ENCODE measurements at regions not wholly inside any gene's neighbourhood (a gene's known extent, or its start where the extent isn't known, plus 50 kb on each side); places are given as distances from the start of the nearest gene placed in this dataset.

DNA sequence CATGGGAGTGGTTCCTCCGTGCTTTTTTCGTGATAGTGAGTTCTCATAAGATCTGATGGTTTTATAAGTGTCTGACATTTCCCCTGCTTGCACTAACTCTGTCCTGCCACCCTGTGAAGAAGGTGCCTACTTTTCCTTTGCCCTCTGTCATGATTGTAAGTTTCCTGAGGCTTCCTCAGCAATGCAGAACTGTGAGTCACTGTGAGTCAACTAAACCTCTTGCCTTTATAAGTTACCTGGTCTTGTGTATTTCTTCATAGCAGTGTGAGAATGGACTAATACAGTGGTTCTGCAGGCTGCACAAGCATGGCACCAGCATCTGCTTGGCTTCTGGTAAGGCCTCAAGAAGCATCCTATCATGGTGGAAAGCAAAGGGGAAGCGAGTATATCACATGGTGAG is 1144.6 kb downstream of the SORCS3 start:
- H3K27me3 Mint-ChIP-seq (ENCODE audit: low read depth): no peaks in the 10 kb centered on the region
- no peaks in the 10 kb centered on the region for H3K36me3 Mint-ChIP-seq (ENCODE audit: low read depth)
- H3K27ac Mint-ChIP-seq: no peak overlapping the region
- no peaks in the 10 kb centered on the region for H3K4me1 Mint-ChIP-seq (ENCODE audit: low read depth)
- H3K4me3 Mint-ChIP-seq: no peak overlapping the region
- H3K9me3 Mint-ChIP-seq: peaks cover 14% of the 10 kb centered on the region

DNA sequence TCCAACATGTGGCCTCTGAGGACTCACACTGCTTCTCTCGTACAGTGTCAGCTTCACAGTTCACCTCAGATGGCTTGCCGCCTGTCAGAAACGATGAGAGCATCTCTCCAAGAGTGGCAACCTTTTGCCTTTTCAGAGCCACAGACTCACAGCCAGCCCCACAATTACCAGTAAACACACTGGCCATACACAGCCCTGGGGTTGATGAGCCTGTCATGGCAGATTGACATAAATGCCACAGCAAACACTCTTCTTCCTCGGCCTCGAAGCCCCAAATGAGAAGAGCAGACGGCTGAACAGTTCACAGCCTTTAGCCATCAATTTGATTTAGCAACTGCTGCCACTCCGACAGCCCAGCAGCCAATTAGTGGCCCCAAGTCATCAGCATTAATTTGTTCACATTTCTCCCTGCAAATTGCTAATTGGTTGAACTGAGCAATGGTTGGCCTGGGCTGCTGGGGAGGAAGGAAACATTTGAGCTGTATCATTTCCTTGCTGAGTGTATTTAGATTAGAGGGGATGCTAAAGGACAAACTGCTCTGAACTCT is 1142.9 kb downstream of the SORCS3 start:
- H3K27me3 Mint-ChIP-seq (ENCODE audit: low read depth): no peaks in the 10 kb centered on the region
- H3K4me1 Mint-ChIP-seq (ENCODE audit: low read depth): no peaks in the 10 kb centered on the region
- H3K4me3 Mint-ChIP-seq: no peak overlapping the region
- no peak overlapping the region for H3K27ac Mint-ChIP-seq
- peaks cover 14% of the 10 kb centered on the region for H3K9me3 Mint-ChIP-seq
- H3K36me3 Mint-ChIP-seq (ENCODE audit: low read depth): no peaks in the 10 kb centered on the region

DNA sequence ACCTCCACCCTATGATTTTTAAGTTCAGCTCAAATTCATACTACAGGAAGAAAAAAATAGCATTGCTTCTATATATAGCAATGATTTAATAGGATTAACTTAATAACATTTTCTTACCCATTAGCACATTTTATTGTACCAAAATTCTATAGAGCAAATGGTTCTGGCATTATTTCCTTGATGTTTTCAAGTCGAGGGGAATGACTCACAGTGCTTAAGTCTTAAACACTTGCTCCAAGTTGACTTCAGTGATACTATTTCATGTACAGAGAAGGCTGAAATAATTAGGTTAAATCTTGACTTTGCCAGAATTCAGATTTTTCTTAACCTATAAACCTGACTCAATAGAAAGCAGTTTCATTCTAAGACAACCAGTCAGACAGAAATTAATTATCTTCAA is 1133.8 kb downstream of the SORCS3 start:
- no peaks in the 10 kb centered on the region for H3K36me3 Mint-ChIP-seq (ENCODE audit: low read depth)
- no peaks in the 10 kb centered on the region for H3K9me3 Mint-ChIP-seq
- H3K4me3 Mint-ChIP-seq: no peak overlapping the region
- H3K27me3 Mint-ChIP-seq (ENCODE audit: low read depth): no peaks in the 10 kb centered on the region
- H3K4me1 Mint-ChIP-seq (ENCODE audit: low read depth): no peaks in the 10 kb centered on the region
- no peak overlapping the region for H3K27ac Mint-ChIP-seq

DNA sequence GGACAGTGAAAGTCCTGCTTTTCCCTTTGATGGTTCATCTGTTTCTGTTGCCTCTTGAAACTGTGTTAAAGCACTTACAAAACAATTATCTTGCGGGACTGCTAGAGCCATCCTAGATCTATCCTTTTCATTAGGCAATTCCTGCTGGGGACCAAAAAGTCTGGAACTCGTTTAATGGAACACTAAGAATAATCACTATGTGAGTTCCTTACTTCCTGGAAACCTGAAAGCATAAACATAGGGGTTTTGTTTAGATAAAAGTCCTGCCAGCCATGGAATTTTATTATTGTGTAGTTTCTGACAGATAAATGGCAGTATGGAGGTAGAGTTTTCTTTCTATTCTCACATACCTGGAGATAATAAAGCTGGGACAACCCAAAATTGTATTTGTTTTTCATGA is 1133.3 kb downstream of the SORCS3 start:
- H3K27me3 Mint-ChIP-seq (ENCODE audit: low read depth): no peaks in the 10 kb centered on the region
- no peak overlapping the region for H3K27ac Mint-ChIP-seq
- no peak overlapping the region for H3K4me3 Mint-ChIP-seq
- H3K36me3 Mint-ChIP-seq (ENCODE audit: low read depth): no peaks in the 10 kb centered on the region
- H3K4me1 Mint-ChIP-seq (ENCODE audit: low read depth): no peaks in the 10 kb centered on the region
- no peaks in the 10 kb centered on the region for H3K9me3 Mint-ChIP-seq

DNA sequence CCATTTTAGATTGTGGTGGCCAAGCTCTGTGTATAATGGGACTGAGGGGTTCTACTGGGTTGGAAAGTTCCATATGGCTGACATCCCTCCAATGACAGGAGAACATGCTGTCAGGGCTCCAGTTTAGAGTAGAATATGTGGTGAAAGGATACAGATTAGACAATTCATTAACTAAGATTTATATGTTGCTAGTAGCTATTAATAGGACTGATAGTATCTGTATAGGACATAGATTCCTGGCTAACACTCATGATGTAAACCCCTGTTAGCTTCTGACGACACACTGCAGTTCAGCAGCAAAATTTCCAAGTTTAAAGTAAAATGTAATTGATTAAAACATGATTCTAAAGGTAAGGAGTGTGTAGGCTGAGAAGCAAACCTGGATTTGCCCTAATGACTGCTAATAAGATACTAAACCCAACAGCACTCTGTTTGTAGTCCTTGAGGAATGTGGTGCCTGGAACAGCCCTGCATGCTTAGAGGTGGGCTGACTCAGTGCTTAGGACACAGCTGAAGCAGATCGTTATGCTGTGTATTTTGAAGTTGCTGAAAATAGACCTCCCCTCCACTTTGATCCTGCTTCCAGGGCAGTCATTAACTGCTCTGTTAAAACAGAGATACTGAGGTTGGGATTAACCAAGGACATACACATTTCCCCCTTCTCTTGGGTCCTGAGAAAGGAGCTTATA is 1129.6 kb downstream of the SORCS3 start:
- Mint-ChIP-seq H3K9me3 (no peaks in the 10 kb centered on the region), H3K4me3 (no peak overlapping the region), H3K36me3 (ENCODE audit: low read depth) (no peaks in the 10 kb centered on the region), H3K27ac (no peak overlapping the region), H3K27me3 (ENCODE audit: low read depth) (no peaks in the 10 kb centered on the region), H3K4me1 (ENCODE audit: low read depth) (no peaks in the 10 kb centered on the region)

DNA sequence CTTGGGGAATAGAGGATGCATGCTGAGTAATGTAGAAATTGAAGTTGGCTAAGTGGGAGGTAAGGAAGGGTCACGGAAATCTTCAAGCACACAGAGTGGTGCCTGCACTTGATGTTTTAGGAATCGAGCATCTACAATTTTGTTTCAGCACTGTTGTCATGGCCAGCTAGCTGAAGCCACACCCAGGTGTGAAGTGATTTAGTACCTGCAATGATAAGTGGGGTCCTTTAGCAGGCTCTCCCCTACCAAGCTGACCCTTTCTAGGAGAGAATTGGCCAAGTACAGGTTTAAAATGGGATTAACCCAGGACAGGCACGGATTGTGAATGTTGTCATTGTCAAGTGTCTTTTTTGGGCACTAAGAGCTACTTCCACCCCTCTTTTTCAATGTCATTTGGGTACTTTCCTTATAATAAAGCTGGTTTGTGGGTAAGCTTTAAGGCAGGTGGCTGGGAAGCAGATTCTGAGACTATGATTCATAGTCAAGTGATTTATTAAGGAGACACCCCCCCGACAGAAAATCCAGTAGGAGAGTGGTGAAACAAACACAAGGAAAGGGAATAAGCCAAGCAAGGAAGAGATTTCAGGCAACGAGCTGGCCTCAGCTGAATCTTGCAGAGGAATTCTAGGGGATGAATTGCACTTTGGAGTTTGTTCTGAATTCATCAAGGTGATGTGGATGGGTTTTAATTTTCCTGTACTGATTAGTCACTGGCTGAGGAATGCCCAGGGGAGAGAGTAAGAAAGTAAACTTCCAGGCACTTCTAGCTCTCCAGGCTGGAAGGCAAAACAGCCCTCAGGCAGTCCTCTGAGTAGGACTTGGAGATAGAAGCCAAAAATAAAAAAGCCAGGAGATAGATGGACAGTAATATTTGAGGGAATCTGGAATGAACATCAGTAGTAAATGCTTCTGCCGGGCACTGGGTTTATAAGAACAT is 1128.4 kb downstream of the SORCS3 start:
- Mint-ChIP-seq H3K4me1 (ENCODE audit: low read depth) (no peaks in the 10 kb centered on the region), H3K4me3 (no peak overlapping the region), H3K27ac (no peak overlapping the region), H3K27me3 (ENCODE audit: low read depth) (no peaks in the 10 kb centered on the region), H3K9me3 (no peaks in the 10 kb centered on the region), H3K36me3 (ENCODE audit: low read depth) (no peaks in the 10 kb centered on the region)

DNA sequence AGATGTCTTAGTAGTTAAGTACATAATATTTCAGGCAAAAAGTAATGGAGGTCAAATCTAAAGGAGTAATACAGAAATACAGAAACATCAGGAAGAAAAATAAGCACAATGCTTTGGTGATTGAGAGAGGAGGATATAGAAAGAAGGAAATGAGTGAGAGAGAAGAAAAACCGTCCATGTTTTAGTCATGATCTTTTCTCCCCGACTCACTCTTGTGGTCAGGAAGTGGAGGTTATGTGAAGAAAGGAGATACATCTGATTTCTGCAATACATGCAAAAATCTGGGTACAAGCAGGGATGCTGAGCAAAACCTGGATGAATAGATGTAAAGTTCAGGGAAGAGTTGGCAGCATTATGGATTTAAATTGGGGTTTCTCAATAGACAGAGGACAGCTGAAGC is 1122.5 kb downstream of the SORCS3 start:
- H3K9me3 Mint-ChIP-seq: no peaks in the 10 kb centered on the region
- no peak overlapping the region for H3K4me3 Mint-ChIP-seq
- no peaks in the 10 kb centered on the region for H3K27me3 Mint-ChIP-seq (ENCODE audit: low read depth)
- no peak overlapping the region for H3K27ac Mint-ChIP-seq
- no peaks in the 10 kb centered on the region for H3K4me1 Mint-ChIP-seq (ENCODE audit: low read depth)
- H3K36me3 Mint-ChIP-seq (ENCODE audit: low read depth): no peaks in the 10 kb centered on the region

DNA sequence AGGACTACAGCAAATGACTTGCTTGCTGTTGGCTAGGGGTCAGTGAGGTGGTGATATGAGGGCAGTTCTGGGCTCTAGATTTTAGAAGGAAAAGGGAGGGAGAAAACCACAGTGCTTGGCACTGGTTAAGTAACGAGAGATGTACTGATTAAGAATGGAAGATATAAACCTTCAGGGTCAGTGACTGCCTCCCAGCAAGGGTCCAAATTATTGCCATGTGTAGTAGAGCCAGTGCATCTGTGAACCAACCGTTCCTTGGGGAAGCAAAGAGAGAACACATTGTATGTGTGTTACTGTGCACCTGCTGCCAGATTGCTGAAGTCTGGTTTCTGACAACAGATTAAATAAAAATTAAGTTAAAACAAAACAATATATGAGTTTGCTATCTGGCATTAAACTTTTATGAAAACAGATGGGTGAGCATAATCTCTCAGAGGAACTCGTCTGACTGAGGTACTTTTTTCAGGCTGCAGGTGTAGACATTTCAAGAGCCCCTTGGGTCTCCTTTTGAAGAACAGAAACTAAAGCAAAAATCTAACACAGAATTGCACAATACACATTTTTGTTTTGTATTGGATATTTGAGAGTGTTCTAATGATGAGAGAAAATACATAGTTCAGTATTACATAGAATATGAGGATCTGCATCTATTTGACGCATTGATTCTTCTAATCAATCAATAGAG is 1120.6 kb downstream of the SORCS3 start:
- Mint-ChIP-seq H3K27ac (no peak overlapping the region), H3K9me3 (no peaks in the 10 kb centered on the region), H3K27me3 (ENCODE audit: low read depth) (no peaks in the 10 kb centered on the region), H3K4me3 (no peak overlapping the region), H3K36me3 (ENCODE audit: low read depth) (no peaks in the 10 kb centered on the region), H3K4me1 (ENCODE audit: low read depth) (no peaks in the 10 kb centered on the region)

DNA sequence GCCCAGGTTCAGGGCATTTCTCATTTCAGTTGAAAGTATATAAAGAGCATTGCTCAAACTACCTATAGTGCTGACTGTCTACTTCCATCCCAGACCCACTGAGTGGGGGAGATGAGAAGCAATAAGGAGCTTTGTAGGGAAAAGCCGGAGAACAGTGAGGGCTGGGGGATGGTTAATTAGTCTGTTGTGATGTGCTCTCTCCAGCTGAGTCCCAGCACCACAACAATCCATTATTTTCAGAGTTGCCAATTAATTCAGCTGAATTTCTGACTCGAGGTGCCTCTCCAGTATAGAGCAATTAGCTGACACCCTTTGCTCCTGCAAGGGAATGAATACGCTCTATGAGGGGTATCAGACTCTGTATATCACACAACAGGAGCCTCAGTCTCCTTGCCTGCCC is 1118.6 kb downstream of the SORCS3 start:
- no peaks in the 10 kb centered on the region for H3K36me3 Mint-ChIP-seq (ENCODE audit: low read depth)
- H3K4me3 Mint-ChIP-seq: no peak overlapping the region
- no peaks in the 10 kb centered on the region for H3K27me3 Mint-ChIP-seq (ENCODE audit: low read depth)
- H3K4me1 Mint-ChIP-seq (ENCODE audit: low read depth): no peaks in the 10 kb centered on the region
- no peaks in the 10 kb centered on the region for H3K9me3 Mint-ChIP-seq
- H3K27ac Mint-ChIP-seq: no peak overlapping the region

DNA sequence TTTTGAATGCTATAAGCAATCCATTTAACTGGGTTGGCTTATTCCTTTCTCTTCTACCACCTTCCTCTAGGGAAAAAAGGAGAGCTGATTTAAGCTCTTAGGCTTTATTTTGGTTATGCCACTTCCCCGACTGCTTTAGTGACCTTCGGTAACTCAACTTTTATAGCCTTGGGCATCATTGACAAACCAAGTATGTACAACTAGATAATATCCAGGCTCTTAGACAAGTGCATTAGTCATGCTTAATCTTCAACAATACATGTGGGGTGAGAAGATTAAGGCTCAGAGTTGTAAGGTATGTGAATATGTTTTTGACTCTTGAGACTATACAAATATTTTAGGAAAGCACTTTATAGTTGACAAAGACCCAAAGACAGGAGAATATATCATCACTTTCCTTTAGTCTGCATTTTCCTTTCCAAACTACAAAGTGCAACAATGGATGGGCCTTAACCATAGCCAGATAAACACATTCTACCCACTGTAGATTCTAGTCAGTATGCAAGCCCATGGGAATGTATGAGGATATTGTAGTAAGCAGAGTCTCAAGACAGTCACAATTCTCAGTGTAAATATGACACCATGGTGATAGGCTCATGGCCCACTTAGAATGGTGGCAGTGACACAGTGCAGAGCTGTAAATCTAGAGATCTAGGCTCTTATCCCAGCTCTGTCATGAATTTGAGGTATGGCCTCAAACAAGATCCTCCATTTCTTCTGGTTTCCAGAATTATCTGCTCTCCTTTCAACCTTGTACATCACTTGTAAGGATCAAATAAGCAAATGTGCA is 1117.3 kb downstream of the SORCS3 start:
- Mint-ChIP-seq H3K4me3 (no peak overlapping the region), H3K27me3 (ENCODE audit: low read depth) (no peaks in the 10 kb centered on the region), H3K4me1 (ENCODE audit: low read depth) (no peaks in the 10 kb centered on the region), H3K9me3 (no peaks in the 10 kb centered on the region), H3K36me3 (ENCODE audit: low read depth) (no peaks in the 10 kb centered on the region), H3K27ac (no peak overlapping the region)

DNA sequence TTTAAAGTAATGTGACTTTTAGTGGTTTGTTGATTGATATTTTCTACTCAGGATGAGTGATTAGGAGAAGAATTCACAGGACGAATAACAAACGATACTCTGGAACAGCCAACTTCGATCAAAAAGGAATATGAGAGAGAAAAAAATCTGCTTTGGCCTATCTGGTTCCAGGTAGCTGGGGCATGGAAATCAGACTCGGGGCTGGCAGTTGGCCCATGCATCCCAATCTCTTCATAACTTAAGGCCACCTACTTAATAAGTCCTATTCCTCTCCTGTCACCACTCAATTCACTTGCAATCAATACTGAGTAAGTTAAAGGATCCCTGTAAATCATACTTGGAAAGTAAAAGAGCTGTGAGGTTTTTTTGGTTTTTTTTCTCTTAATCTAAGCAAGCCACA is 1116.2 kb downstream of the SORCS3 start:
- H3K27ac Mint-ChIP-seq: no peak overlapping the region

DNA sequence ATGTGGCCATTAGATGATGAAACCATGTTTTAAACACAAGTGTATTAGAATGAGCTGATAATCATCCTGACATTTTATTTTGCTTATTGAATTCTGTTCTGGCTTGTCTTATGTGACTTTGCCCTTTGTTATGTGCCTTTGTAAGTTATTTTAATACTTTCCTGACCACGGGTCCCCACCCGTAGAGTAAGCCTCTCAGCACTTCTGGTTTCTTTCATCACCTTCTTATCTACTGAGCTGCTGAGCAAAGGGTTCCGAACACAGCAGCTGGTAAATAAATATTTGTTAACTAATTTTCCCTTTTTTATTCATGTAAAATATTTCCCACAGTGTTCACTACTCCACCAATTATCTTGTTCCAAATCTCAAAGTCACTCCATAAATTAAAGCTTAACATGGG is 1115.3 kb downstream of the SORCS3 start:
- Mint-ChIP-seq H3K4me3 (no peak overlapping the region), H3K9me3 (no peaks in the 10 kb centered on the region), H3K27me3 (ENCODE audit: low read depth) (no peaks in the 10 kb centered on the region), H3K4me1 (ENCODE audit: low read depth) (no peaks in the 10 kb centered on the region), H3K27ac (no peak overlapping the region), H3K36me3 (ENCODE audit: low read depth) (no peaks in the 10 kb centered on the region)

More for the DNA sequence above, 1116.2 kb downstream of the SORCS3 start:
- H3K4me3 Mint-ChIP-seq: no peak overlapping the region
- no peaks in the 10 kb centered on the region for H3K36me3 Mint-ChIP-seq (ENCODE audit: low read depth)
- no peaks in the 10 kb centered on the region for H3K9me3 Mint-ChIP-seq
- H3K27me3 Mint-ChIP-seq (ENCODE audit: low read depth): no peaks in the 10 kb centered on the region
- H3K4me1 Mint-ChIP-seq (ENCODE audit: low read depth): no peaks in the 10 kb centered on the region

DNA sequence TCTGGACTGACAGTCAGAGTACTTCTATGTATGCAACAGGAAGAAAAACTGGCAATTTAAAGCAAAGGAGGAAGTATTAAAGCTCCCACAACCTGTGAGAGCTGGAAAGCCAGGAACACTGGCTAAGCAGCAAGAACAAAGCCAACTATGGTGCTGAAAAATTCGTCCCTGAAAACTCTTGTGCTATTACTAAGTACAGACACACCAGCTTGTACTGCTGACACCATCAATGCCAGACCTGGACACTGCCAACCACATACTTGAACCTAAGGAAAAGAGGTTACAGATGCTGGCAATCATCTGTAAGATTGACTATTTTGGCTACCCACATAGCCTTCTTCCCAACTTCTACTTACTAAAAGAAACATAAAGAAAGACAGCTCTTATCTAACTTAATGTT is 1110.6 kb downstream of the SORCS3 start:
- Mint-ChIP-seq H3K4me3 (no peak overlapping the region), H3K27me3 (ENCODE audit: low read depth) (no peaks in the 10 kb centered on the region), H3K27ac (no peak overlapping the region), H3K36me3 (ENCODE audit: low read depth) (no peaks in the 10 kb centered on the region), H3K9me3 (no peaks in the 10 kb centered on the region), H3K4me1 (ENCODE audit: low read depth) (no peaks in the 10 kb centered on the region)

DNA sequence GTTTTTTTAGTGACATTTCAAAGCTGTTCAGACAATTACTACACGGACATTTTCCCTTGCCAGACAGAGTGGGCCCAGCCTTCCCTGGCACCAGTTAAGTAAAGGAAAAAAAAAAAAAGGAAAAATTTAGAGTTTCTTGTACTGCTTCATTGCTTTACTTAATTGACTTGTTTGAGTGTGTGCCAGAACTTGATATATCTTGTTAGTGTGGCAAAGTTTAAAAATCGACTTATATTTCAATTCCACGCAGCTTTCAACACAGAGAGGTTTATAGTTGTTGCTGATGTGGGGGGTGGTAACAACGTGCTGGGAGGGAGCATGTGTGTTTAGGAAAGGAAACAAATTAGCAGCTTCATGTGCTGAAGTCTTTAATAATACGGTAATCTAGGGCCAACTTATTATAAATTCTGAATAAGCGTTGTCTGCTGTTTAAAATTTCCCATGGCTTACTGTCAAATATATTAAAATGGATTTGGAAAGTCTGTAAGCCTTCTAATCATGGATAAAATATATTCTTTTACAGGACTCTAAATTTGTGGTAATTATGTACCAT is 1104.6 kb downstream of the SORCS3 start:
- Mint-ChIP-seq H3K27ac (no peak overlapping the region), H3K9me3 (no peaks in the 10 kb centered on the region), H3K27me3 (ENCODE audit: low read depth) (no peaks in the 10 kb centered on the region), H3K4me3 (no peak overlapping the region), H3K36me3 (ENCODE audit: low read depth) (no peaks in the 10 kb centered on the region), H3K4me1 (ENCODE audit: low read depth) (no peaks in the 10 kb centered on the region)
